NB4 (cell line): ENCODE measurements at regions not wholly inside any gene's neighbourhood (a gene's known extent, or its start where the extent isn't known, plus 50 kb on each side); places are given as distances from the start of the nearest gene placed in this dataset.

ENCODE experiments used
- DNase-seq: peaks from one replicate; pipeline ENCODE4 v3.0.0; 2010; ENCODE audit warnings: low read depth
- H3K4me3 ChIP-seq: one replicate; pipeline ENCODE4 v1.5.1; 2011; ENCODE audit warnings: mild to moderate bottlenecking, low read depth, low read length, moderate library complexity
- CTCF ChIP-seq: IDR thresholded peaks from one replicate; pipeline ENCODE4 v1.5.1; 2012; ENCODE audit warnings: low read depth, low read length
- MYC ChIP-seq: IDR thresholded peaks from 2 replicates; pipeline ENCODE4 v1.6.1; 2011; ENCODE audit warnings: low read depth, low read length
- POLR2A ChIP-seq: IDR thresholded peaks from 2 replicates; pipeline ENCODE4 v1.6.1; 2011; ENCODE audit warnings: mild to moderate bottlenecking; ENCODE audit not compliant: insufficient read length; ENCODE audit errors: extremely low read depth
- TF ChIP-seq, protein P1 (sequence below): IDR thresholded peaks from 2 replicates; pipeline ENCODE4 v1.6.1; 2011; ENCODE audit warnings: low read depth, low read length

DNA sequence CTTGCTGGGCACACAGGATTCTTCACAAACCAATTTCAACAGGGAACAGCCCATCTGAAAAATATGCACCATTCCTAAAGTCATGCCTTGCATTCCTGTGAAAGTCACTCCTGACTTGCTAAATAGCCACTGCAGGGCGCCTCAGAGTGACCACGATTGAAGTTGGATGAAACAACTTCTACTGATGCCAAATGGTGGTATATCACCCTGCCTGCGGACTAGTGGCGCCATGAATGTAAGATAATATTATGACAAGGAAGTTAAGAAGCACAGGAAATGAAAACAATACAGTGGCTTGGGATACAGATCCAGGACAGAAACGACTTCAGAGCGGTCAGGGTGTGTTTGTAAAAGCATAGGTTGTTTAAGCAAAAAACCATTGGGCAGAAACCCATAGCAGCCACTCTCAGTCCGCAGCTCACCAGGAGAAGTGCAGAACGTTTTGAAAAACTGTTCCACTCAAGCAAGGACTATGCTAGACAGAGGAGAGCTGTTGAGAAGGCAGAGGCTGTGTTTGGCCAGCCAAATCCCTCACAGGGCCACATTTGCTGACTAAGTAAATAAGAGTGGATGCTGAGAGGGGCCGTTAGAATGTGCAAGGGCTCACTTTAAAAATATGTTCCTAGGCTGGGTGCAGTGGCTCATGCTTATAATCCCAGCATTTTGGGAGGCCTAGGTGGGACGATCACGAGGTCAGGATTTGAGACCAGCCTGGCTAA lies 250.4 kb downstream of the PTTG2 start:
- H3K4me3 ChIP-seq: no peak overlapping the region
- DNase-seq: no peak
- no peak for TF ChIP-seq CTCF
- no peak for TF ChIP-seq MYC

DNA sequence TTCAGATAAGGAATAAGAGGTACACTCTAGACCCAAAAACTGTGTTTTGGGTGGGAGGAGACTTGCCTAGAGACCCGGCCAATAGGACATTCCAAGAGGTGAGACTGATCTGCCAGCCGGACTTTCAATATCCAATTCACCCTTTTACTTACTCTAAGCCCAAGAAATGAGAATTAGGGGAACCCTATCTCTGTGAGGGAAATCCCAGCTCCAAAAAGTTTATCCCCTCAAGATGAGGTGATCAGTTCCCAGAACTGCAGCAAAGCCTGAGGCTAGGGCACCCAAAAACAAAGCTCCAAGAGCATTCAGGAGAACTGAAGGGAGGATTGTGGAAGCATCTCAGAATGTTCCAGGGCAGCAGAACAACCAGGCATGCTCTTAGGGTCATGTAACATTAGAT lies 251.7 kb downstream of the PTTG2 start:
- no peak for TF ChIP-seq MYC
- TF ChIP-seq POLR2A: no peak
- no peak for TF ChIP-seq CTCF
- TF ChIP-seq, protein P1, sequence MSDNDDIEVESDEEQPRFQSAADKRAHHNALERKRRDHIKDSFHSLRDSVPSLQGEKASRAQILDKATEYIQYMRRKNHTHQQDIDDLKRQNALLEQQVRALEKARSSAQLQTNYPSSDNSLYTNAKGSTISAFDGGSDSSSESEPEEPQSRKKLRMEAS: no peak
- no peak for DNase-seq
- no peak overlapping the region for H3K4me3 ChIP-seq

DNA sequence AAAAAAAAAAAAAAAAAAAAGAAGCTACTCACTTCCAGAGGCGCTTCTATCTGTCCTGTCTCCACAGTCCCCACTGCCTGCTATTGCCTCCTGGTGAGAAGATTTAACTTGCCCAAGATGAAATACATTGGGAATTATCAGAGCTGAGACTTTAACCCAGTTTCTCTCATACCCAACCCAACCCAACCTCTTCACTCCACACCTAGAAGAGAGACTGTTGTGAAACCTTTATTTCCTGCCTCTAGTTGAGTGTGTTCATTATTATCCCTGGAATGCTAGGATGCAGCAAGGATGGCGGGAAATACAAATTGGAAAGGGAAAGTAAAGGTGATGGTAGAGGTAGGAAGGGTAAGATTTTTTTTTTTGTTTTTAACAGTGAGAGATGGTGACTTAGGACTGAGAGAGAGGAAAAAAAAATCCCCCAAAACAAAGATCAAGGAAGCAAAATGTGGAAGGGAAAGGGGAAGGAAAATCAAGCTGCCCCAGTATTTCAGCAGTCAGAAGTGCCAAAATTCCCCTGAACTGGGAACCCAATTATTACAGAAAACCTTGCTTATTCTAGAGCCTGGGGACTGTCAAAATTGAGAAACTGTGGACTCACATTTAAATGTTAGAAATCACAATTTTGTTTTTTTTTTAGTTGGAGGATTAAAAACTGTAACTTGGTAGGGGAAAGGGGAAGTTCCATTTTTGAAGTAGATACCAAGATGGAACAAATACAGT lies 253.0 kb downstream of the PTTG2 start:
- no peak overlapping the region for H3K4me3 ChIP-seq
- no peak for TF ChIP-seq POLR2A
- no peak for TF ChIP-seq MYC
- no peak for TF ChIP-seq CTCF
- TF ChIP-seq, protein P1: no peak
- DNase-seq: no peak

DNA sequence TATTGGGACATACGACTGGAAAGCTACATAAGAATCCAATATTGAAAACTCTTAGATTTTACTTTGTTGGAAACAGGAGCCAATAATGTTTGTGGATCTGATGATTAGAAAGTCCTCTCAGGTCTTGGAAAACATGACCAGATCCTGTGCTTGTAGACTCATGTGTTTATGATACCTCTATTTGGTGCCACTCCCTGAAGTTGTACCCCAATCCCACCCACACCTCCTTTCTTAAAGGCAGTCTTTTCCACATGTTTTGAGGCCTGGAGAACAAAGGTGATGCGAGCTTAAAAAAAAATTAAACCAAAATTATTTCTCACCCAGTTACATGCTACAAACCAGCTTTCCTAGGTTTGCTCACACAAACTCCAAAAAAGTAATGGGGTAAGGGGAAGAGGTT lies 262.7 kb downstream of the PTTG2 start:
- TF ChIP-seq CTCF: no peak
- TF ChIP-seq MYC: no peak
- no peak for TF ChIP-seq POLR2A
- TF ChIP-seq, protein P1: no peak
- no peak for DNase-seq
- H3K4me3 ChIP-seq: no peak overlapping the region

DNA sequence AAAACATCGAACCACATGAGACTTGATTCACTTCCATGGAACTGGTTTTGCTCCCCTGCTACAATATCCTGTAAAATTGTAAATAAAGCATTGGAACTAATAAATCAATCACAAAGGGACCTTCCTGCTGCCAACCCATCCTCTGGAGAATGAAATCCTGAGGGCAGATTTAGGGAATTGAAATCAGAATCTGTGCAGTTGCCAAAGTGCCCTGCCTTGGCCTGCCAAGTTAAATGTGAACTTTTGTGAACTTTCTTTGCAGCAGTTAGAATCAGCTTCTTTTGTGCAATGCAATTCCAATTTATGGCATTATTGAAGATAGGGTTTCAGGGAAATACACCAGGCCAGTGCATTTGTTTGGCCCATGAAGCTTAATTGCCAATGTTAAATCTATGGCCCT lies 263.1 kb downstream of the PTTG2 start:
- DNase-seq: no peak
- TF ChIP-seq, protein P1: no peak
- TF ChIP-seq POLR2A (no peak), MYC (no peak), CTCF (no peak)
- H3K4me3 ChIP-seq: no peak overlapping the region
